Cardiac fibroblast (primary cell): ENCODE measurements at regions not wholly inside any gene's neighbourhood (a gene's known extent, or its start where the extent isn't known, plus 50 kb on each side); places are given as distances from the start of the nearest gene placed in this dataset.

Experiments used
- DNase-seq, 2 donors: peaks; one replicate each; pipeline versions ENCODE4 v3.0.0 to v3.0.0-alpha.2; 2010; ENCODE audit warnings: low read depth in 2 of 2
- H3K4me3 ChIP-seq, 2 donors: replicated peaks in 1 of 2; 1 replicate in 1 of 2; 2 replicates in 1 of 2; pipeline ENCODE4 v1.5.1; 2011; ENCODE audit warnings: low read depth in 2 of 2, low read length in 2 of 2, mild to moderate bottlenecking in 2 of 2, moderate library complexity in 1 of 2
- CTCF ChIP-seq: IDR thresholded peaks from one replicate; pipeline ENCODE4 v1.5.1; 2011; ENCODE audit warnings: low read depth, mild to moderate bottlenecking, low read length, inconsistent platforms

- no peak for TF ChIP-seq CTCF
These were observed 203.9 kb downstream of the HAO1 start for GRCh38 chr20:7736336-7736735.

GRCh38 chr20:7741866-7742265 is 198.4 kb downstream of the HAO1 start:
- DNase-seq = peak; percentile 12 to 66
- no peak for TF ChIP-seq CTCF
- no peak overlapping the region for H3K4me3 ChIP-seq

More at GRCh38 chr20:7736336-7736735, 203.9 kb downstream of the HAO1 start:
- H3K4me3 ChIP-seq = no peak overlapping the region
- peak; percentile 62 to 91 for DNase-seq

- peak; percentile 67 to 87 for DNase-seq
- TF ChIP-seq CTCF = no peak
- H3K4me3 ChIP-seq = no peak overlapping the region
These were observed 197.8 kb downstream of the HAO1 start for GRCh38 chr20:7742479-7742878.

GRCh38 chr20:7744411-7744810 is 195.8 kb downstream of the HAO1 start:
- no peak for TF ChIP-seq CTCF
- H3K4me3 ChIP-seq = no peak overlapping the region
- DNase-seq = peak; percentile 68 to 94

- no peak for TF ChIP-seq CTCF
- no peak overlapping the region for H3K4me3 ChIP-seq
- no peak for DNase-seq
These were observed 191.6 kb downstream of the HAO1 start for GRCh38 chr20:7748624-7749023.

- DNase-seq = no peak
- TF ChIP-seq CTCF = no peak
- H3K4me3 ChIP-seq = no peak overlapping the region
These were observed 186.2 kb downstream of the HAO1 start for GRCh38 chr20:7754102-7754501.

GRCh38 chr20:7758406-7758805 is 181.9 kb downstream of the HAO1 start:
- DNase-seq = peak in 1 of 2 donors; percentile 11
- no peak for TF ChIP-seq CTCF
- H3K4me3 ChIP-seq = no peak overlapping the region
